ENCODE measurements at regions not wholly inside any gene's neighbourhood (a gene's known extent, or its start where the extent isn't known, plus 50 kb on each side); places are given as distances from the start of the nearest gene placed in this dataset.

DNA sequence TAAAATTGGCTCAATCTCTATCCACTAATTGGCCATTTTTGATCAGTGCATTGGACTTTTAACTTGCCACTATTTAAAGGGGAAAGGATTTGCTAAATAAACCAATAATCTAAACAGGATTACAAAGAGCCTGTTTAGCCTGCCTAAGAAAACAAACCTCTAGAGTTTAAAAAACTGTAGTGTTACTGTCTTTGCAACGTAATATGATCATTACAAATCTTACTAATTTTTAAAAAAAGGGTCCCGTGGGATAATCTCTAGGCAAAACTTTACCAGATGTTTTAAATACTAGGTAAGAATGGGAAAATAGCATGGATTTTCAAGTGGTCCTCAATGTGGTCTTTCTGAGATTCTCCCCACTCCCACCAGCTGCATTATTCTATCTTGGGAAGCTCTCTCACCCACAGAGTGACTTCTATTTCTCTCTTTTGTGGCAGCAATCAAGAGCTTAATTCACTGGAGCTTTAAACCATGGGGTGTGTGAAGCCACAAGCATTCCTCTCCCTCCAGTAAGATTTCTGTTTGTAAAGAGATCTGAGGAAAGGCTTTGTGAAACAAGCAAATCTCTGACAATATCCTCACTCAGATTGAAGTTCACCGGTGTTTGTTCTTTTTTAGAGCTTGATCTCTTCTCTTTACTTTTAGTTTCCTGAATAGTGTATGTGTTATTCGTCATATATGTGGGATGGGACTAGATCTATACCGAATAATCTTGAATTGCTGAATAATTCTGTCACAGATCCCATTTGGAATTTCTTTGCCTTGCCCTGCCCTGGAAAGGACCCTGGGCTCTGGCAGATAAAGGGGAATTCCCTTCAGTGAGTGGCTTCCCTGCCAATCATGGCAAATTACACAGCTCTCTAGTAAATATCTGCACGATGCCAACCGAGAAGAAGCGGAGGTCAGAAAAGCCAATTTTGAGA is 132.2 kb downstream of the TLR5 start:
- TF ChIP-seq, protein P1, sequence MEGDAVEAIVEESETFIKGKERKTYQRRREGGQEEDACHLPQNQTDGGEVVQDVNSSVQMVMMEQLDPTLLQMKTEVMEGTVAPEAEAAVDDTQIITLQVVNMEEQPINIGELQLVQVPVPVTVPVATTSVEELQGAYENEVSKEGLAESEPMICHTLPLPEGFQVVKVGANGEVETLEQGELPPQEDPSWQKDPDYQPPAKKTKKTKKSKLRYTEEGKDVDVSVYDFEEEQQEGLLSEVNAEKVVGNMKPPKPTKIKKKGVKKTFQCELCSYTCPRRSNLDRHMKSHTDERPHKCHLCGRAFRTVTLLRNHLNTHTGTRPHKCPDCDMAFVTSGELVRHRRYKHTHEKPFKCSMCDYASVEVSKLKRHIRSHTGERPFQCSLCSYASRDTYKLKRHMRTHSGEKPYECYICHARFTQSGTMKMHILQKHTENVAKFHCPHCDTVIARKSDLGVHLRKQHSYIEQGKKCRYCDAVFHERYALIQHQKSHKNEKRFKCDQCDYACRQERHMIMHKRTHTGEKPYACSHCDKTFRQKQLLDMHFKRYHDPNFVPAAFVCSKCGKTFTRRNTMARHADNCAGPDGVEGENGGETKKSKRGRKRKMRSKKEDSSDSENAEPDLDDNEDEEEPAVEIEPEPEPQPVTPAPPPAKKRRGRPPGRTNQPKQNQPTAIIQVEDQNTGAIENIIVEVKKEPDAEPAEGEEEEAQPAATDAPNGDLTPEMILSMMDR (IDR thresholded peaks at IDR 0.05; ENCODE audit: extremely low read depth in 1 of 2, insufficient read depth in 1 of 2, low read depth in 1 of 2, low read length in 2 of 2) = no peak
- no peak for TF ChIP-seq POLR2AphosphoS5 (IDR thresholded peaks at IDR 0.05; ENCODE audit: insufficient read depth, low read depth, low read length)
- TF ChIP-seq MYC (IDR thresholded peaks at IDR 0.05; ENCODE audit: low read depth, low read length) = no peak
- no peak for TF ChIP-seq EZH2 (IDR thresholded peaks at IDR 0.05; ENCODE audit: borderline replicate concordance, low read depth, low read length, severe bottlenecking)
- TF ChIP-seq GATA2 (IDR thresholded peaks at IDR 0.05; ENCODE audit: insufficient read depth, insufficient read length, low read depth, low read length) = no peak
- TF ChIP-seq POLR2A (IDR thresholded peaks at IDR 0.05; ENCODE audit: low read depth, low read length) = no peak
- TF ChIP-seq JUN (IDR thresholded peaks at IDR 0.05; ENCODE audit: borderline replicate concordance, insufficient read depth, insufficient read length, low read depth) = no peak
- TF ChIP-seq, protein P2, sequence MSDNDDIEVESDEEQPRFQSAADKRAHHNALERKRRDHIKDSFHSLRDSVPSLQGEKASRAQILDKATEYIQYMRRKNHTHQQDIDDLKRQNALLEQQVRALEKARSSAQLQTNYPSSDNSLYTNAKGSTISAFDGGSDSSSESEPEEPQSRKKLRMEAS (IDR thresholded peaks at IDR 0.05; ENCODE audit: insufficient read depth, insufficient read length) = no peak
- TF ChIP-seq FOS (IDR thresholded peaks at IDR 0.05; ENCODE audit: borderline replicate concordance, insufficient read depth, low read length) = no peak
